HEK293T (cell line): ENCODE measurements at regions not wholly inside any gene's neighbourhood (a gene's known extent, or its start where the extent isn't known, plus 50 kb on each side); places are given as distances from the start of the nearest gene placed in this dataset.

ENCODE experiments used
- ARNT ChIP-seq: fragments of 450-650 bp; IDR thresholded peaks from 2 replicates; pipeline ENCODE4 v1.6.1; 2017; ENCODE audit warnings: mild to moderate bottlenecking
- BHLHE40 ChIP-seq: fragments of 450-650 bp; IDR thresholded peaks from 2 replicates; pipeline ENCODE4 v1.6.1; 2016; ENCODE audit warnings: mild to moderate bottlenecking, moderate library complexity, borderline replicate concordance
- FOXA1 ChIP-seq: fragments of 450-650 bp; IDR thresholded peaks from 2 replicates; pipeline ENCODE4 v1.6.1; 2016; ENCODE audit warnings: mild to moderate bottlenecking
- FOXK2 ChIP-seq: fragments of 450-650 bp; IDR thresholded peaks from 2 replicates; pipeline ENCODE4 v1.6.1; 2016; ENCODE audit warnings: mild to moderate bottlenecking
- FOXM1 ChIP-seq: fragments of 450-650 bp; IDR thresholded peaks from 2 replicates; pipeline ENCODE4 v1.6.1; 2017; ENCODE audit warnings: mild to moderate bottlenecking, borderline replicate concordance
- HDGF ChIP-seq: fragments of 450-650 bp; IDR thresholded peaks from 2 replicates; pipeline ENCODE4 v1.6.1; 2017; ENCODE audit warnings: antibody characterized with exemption, borderline replicate concordance
- L3MBTL2 ChIP-seq: fragments of 450-650 bp; conservative IDR thresholded peaks from 2 replicates; pipeline ENCODE4 v1.6.1; 2016; ENCODE audit warnings: mild to moderate bottlenecking
- NFRKB ChIP-seq: fragments of 450-650 bp; IDR thresholded peaks from 2 replicates; pipeline ENCODE4 v1.6.1; 2016; ENCODE audit warnings: mild to moderate bottlenecking, moderate library complexity
- PKNOX1 ChIP-seq: fragments of 450-650 bp; IDR thresholded peaks from 2 replicates; pipeline ENCODE4 v1.6.1; 2016
- SP1 ChIP-seq: fragments of 450-650 bp; IDR thresholded peaks from 2 replicates; pipeline ENCODE4 v1.6.1; 2017
- SUZ12 ChIP-seq: fragments of 450-650 bp; IDR thresholded peaks from 2 replicates; pipeline ENCODE4 v1.6.1; 2016; ENCODE audit warnings: mild to moderate bottlenecking
- TARDBP ChIP-seq: fragments of 450-650 bp; IDR thresholded peaks from 2 replicates; pipeline ENCODE4 v1.6.1; 2016
- ZNF384 ChIP-seq: fragments of 450-650 bp; IDR thresholded peaks from 2 replicates; pipeline ENCODE4 v1.6.1; 2016

DNA sequence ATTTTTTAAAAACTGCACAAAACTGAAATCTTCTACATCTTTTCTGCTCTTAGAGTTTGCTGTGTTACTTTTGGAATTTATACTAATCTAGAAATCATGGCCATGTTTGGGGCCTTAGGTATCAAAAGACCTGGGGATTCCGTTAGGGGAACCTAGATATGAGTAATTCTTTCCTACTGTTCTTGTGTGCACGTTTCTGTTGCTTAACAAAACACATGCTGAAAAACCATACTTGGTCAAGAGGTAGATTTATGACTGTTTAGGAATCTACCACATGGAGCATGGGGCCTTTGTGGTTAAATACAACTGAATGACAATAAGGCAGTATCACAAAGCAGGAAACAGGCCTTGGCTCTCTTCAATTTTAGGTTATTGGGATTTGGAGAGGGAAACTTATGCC, 291.9 kb upstream of the USP25 start:
- TF ChIP-seq FOXM1 (no peak), NFRKB (no peak), FOXK2 (no peak), TARDBP (no peak), ARNT (no peak), ZNF384 (no peak), SP1 (no peak), PKNOX1 (no peak), HDGF (no peak), BHLHE40 (no peak), L3MBTL2 (no peak), FOXA1 (no peak), SUZ12 (no peak)
